ENCODE measurements at regions not wholly inside any gene's neighbourhood (a gene's known extent, or its start where the extent isn't known, plus 50 kb on each side); places are given as distances from the start of the nearest gene placed in this dataset.

DNA sequence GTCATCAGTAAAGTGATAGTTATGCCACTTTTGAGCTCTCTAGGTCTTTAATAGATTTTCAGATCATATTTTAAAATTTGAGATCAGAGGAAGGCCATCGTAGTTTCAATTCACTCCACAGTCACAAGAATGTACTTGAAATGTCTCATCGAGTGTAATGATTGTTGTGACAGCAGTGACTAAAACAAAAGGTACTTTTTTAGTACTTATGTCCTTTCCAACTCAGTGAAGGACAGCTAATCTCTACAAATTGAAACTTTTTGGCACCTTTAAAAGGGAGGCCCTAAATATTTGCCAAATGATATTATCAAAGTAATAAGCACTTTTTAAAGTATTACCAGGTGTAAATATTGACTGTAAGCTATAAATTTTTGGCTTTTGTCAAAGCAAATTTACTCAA is 702.9 kb upstream of the GRM3 start:
- TF ChIP-seq EZH2phosphoT487 (IDR thresholded peaks at IDR 0.05; ENCODE audit: borderline replicate concordance, low read length) = no peak
- TF ChIP-seq, protein P1, sequence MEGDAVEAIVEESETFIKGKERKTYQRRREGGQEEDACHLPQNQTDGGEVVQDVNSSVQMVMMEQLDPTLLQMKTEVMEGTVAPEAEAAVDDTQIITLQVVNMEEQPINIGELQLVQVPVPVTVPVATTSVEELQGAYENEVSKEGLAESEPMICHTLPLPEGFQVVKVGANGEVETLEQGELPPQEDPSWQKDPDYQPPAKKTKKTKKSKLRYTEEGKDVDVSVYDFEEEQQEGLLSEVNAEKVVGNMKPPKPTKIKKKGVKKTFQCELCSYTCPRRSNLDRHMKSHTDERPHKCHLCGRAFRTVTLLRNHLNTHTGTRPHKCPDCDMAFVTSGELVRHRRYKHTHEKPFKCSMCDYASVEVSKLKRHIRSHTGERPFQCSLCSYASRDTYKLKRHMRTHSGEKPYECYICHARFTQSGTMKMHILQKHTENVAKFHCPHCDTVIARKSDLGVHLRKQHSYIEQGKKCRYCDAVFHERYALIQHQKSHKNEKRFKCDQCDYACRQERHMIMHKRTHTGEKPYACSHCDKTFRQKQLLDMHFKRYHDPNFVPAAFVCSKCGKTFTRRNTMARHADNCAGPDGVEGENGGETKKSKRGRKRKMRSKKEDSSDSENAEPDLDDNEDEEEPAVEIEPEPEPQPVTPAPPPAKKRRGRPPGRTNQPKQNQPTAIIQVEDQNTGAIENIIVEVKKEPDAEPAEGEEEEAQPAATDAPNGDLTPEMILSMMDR (IDR thresholded peaks at IDR 0.05; ENCODE audit: low read depth, low read length, poor library complexity, severe bottlenecking) = no peak
- no peak overlapping the region for H3K27ac ChIP-seq (ENCODE audit: low read depth, low read length)
- no peak overlapping the region for H3K4me3 ChIP-seq (ENCODE audit: low read length)
- no peak overlapping the region for H3K4me2 ChIP-seq (ENCODE audit: low read length)
- no peaks in the 10 kb centered on the region for H3K36me3 ChIP-seq (ENCODE audit: control insufficient read depth, low read length)
- H3K4me1 ChIP-seq (ENCODE audit: control insufficient read depth, low read length) = no peaks in the 10 kb centered on the region
- no peaks in the 10 kb centered on the region for H4K20me1 ChIP-seq (ENCODE audit: control insufficient read depth, insufficient read depth, low read depth, low read length)
- H3K79me2 ChIP-seq (ENCODE audit: control insufficient read depth, low read length) = no peaks in the 10 kb centered on the region
- H3K9me2 ChIP-seq (replicated peaks; ENCODE audit: control insufficient read depth, low read length) = no peaks in the 10 kb centered on the region
- no peaks in the 10 kb centered on the region for H3K9me3 ChIP-seq (ENCODE audit: control insufficient read depth, insufficient read depth, low read length)
- no peaks in the 10 kb centered on the region for H3F3A ChIP-seq (ENCODE audit: control insufficient read depth, insufficient read depth)
- H3K27me3 ChIP-seq (ENCODE audit: control insufficient read depth, low read length) = no peaks in the 10 kb centered on the region

DNA sequence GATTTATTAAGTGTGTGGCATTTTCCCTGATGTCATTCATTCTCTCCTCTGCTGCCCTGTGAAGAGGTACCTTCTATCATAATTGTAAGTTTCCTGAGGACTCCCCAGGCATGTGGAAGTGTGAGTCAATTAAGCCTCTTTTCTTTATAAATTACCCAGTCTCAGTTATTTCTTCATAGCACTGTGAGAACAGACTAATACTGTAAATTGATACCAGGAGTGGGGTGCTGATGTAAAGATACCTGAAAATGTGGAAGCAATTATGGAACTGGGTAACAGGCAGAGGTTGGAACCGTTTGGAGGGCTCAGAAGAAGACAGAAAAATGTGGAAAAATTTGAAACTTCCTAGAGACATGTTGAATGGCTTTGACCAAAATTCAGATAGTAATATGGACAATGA is 711.8 kb upstream of the GRM3 start:
- Histone ChIP-seq H3K27me3 (ENCODE audit: control insufficient read depth, low read length) (no peaks in the 10 kb centered on the region), H3K4me3 (ENCODE audit: low read length) (no peak overlapping the region), H3K9me2 (replicated peaks; ENCODE audit: control insufficient read depth, low read length) (no peaks in the 10 kb centered on the region), H3F3A (ENCODE audit: control insufficient read depth, insufficient read depth) (no peaks in the 10 kb centered on the region), H3K36me3 (ENCODE audit: control insufficient read depth, low read length) (no peaks in the 10 kb centered on the region), H3K27ac (ENCODE audit: low read depth, low read length) (no peak overlapping the region), H3K79me2 (ENCODE audit: control insufficient read depth, low read length) (no peaks in the 10 kb centered on the region), H3K4me1 (ENCODE audit: control insufficient read depth, low read length) (no peaks in the 10 kb centered on the region), H4K20me1 (ENCODE audit: control insufficient read depth, insufficient read depth, low read depth, low read length) (no peaks in the 10 kb centered on the region), H3K9me3 (ENCODE audit: control insufficient read depth, insufficient read depth, low read length) (peaks cover 3% of the 10 kb centered on the region; the same call in 1 of the 2 replicates), H3K4me2 (ENCODE audit: low read length) (no peak overlapping the region)
- TF ChIP-seq, protein P1 (IDR thresholded peaks at IDR 0.05; ENCODE audit: low read depth, low read length, poor library complexity, severe bottlenecking) = no peak
- no peak for TF ChIP-seq EZH2phosphoT487 (IDR thresholded peaks at IDR 0.05; ENCODE audit: borderline replicate concordance, low read length)

DNA sequence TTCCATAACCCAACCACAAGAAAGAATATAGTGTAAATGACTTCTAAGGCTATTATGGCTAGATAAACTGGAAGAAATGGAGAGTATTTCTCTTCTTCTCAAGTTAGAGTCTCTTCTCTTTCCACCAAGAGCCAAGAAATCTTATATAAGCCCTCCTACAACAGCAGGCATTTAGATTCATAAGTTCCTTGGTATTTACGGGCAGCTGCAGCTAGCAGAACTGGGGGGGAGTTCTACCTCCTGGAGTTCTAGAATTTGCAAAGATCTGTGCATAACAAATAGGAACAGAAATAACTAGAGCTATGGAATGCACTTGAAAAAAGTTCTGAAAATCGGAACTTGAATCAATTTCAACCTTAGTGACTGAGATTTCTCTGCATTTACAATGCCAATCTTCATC is 715.2 kb upstream of the GRM3 start:
- Histone ChIP-seq H3K9me2 (replicated peaks; ENCODE audit: control insufficient read depth, low read length) (no peaks in the 10 kb centered on the region), H3K4me2 (ENCODE audit: low read length) (no peak overlapping the region), H3K4me1 (ENCODE audit: control insufficient read depth, low read length) (no peaks in the 10 kb centered on the region), H3K36me3 (ENCODE audit: control insufficient read depth, low read length) (no peaks in the 10 kb centered on the region), H3K27ac (ENCODE audit: low read depth, low read length) (no peak overlapping the region), H3K4me3 (ENCODE audit: low read length) (no peak overlapping the region), H3K9me3 (ENCODE audit: control insufficient read depth, insufficient read depth, low read length) (peaks cover 3% of the 10 kb centered on the region; the same call in 1 of the 2 replicates), H3F3A (ENCODE audit: control insufficient read depth, insufficient read depth) (no peaks in the 10 kb centered on the region), H4K20me1 (ENCODE audit: control insufficient read depth, insufficient read depth, low read depth, low read length) (no peaks in the 10 kb centered on the region), H3K27me3 (ENCODE audit: control insufficient read depth, low read length) (no peaks in the 10 kb centered on the region), H3K79me2 (ENCODE audit: control insufficient read depth, low read length) (no peaks in the 10 kb centered on the region)
- no peak for TF ChIP-seq EZH2phosphoT487 (IDR thresholded peaks at IDR 0.05; ENCODE audit: borderline replicate concordance, low read length)
- TF ChIP-seq, protein P1 (IDR thresholded peaks at IDR 0.05; ENCODE audit: low read depth, low read length, poor library complexity, severe bottlenecking) = no peak

DNA sequence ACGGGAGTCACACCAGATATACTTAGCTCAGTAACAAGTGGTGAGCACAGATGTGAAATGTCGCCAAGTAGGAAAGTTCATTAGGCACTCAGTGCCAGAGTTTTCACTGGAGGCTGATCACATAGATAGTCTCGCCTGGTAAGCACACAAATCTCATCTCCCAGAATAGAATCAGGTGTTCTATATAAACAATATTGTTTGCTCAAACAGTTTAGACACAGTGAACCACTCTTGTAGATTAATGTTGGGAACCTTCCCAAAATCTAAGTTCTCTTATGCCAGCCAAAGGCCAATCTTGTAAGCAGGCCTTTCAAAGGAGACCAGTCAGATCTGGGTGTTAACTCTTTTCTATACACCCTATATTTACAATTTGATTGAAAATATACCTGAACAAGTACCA is 716.5 kb upstream of the GRM3 start:
- H3K9me3 ChIP-seq (ENCODE audit: control insufficient read depth, insufficient read depth, low read length) = no peaks in the 10 kb centered on the region
- no peak overlapping the region for H3K27ac ChIP-seq (ENCODE audit: low read depth, low read length)
- H3F3A ChIP-seq (ENCODE audit: control insufficient read depth, insufficient read depth) = no peaks in the 10 kb centered on the region
- no peaks in the 10 kb centered on the region for H4K20me1 ChIP-seq (ENCODE audit: control insufficient read depth, insufficient read depth, low read depth, low read length)
- H3K4me3 ChIP-seq (ENCODE audit: low read length) = no peak overlapping the region
- TF ChIP-seq, protein P1 (IDR thresholded peaks at IDR 0.05; ENCODE audit: low read depth, low read length, poor library complexity, severe bottlenecking) = no peak
- no peak for TF ChIP-seq EZH2phosphoT487 (IDR thresholded peaks at IDR 0.05; ENCODE audit: borderline replicate concordance, low read length)
- H3K36me3 ChIP-seq (ENCODE audit: control insufficient read depth, low read length) = no peaks in the 10 kb centered on the region
- H3K27me3 ChIP-seq (ENCODE audit: control insufficient read depth, low read length) = no peaks in the 10 kb centered on the region
- H3K9me2 ChIP-seq (replicated peaks; ENCODE audit: control insufficient read depth, low read length) = no peaks in the 10 kb centered on the region
- H3K79me2 ChIP-seq (ENCODE audit: control insufficient read depth, low read length) = no peaks in the 10 kb centered on the region
- H3K4me1 ChIP-seq (ENCODE audit: control insufficient read depth, low read length) = no peaks in the 10 kb centered on the region
- no peak overlapping the region for H3K4me2 ChIP-seq (ENCODE audit: low read length)
